AG04449 (cell line): ENCODE measurements at regions not wholly inside any gene's neighbourhood (a gene's known extent, or its start where the extent isn't known, plus 50 kb on each side); places are given as distances from the start of the nearest gene placed in this dataset.
"Not testable (repeated sequence)": the region's sequence is repeated elsewhere in the genome, so short reads cannot be mapped to it uniquely, and the experiment has no call there.

Experiments used
- CTCF ChIA-PET: fragments of 350-600 bp; formaldehyde crosslinking; extraction: SDS; loops from one replicate; lab custom pipeline; 2021; ENCODE audit warnings: antibody characterized with exemption; lab: Yijun Ruan, JAX
- POLR2A ChIA-PET: fragments of 400-600, 350-600 bp; formaldehyde crosslinking; extraction: SDS; loops from one replicate; lab custom pipeline; 2020; ENCODE audit warnings: antibody characterized with exemption, inconsistent platforms; lab: Yijun Ruan, JAX
- DNase-seq: peaks from one replicate; pipeline ENCODE4 v3.0.0-alpha.2; 2010; ENCODE audit warnings: low read depth, low spot score
- H3K4me3 ChIP-seq: 2 replicates; pipeline ENCODE4 v1.5.1; 2011; ENCODE audit warnings: low read depth, mild to moderate bottlenecking, control low read depth, low read length
- CTCF ChIP-seq: IDR thresholded peaks from one replicate; pipeline ENCODE4 v1.5.1; 2011; ENCODE audit warnings: mild to moderate bottlenecking, moderate library complexity, low read length, control low read depth, inconsistent platforms; ENCODE audit not compliant: insufficient read depth; ENCODE audit errors: missing control alignments

- no peak overlapping the region for H3K4me3 ChIP-seq
- DNase-seq = no peak
- POLR2A ChIA-PET = no interaction called here
- CTCF ChIA-PET = no interaction called here
- TF ChIP-seq CTCF = no peak
Measured at GRCh38 chr18:54453996-54454395, 96.3 kb downstream of the C18orf54 start.

GRCh38 chr18:54465502-54465901 lies 107.8 kb downstream of the C18orf54 start:
- TF ChIP-seq CTCF = no peak
- POLR2A ChIA-PET = no interaction called here
- no peak for DNase-seq
- CTCF ChIA-PET = no interaction called here
- H3K4me3 ChIP-seq = no peak overlapping the region

GRCh38 chr18:54466248-54467005 lies 108.7 kb downstream of the C18orf54 start:
- no peak for DNase-seq
- H3K4me3 ChIP-seq = no peak overlapping the region
- CTCF ChIA-PET = interaction anchor here (1.3 kb wide), 1 partner anchor 22 kb away, joined by 3 read pairs; no protein-coding TSS in a partner anchor
- POLR2A ChIA-PET = no interaction called here
- TF ChIP-seq CTCF = no peak

GRCh38 chr18:54479365-54479764 lies 111.7 kb upstream of the DYNAP start:
- ChIA-PET POLR2A (no interaction called here), CTCF (no interaction called here)
- no peak overlapping the region for H3K4me3 ChIP-seq
- TF ChIP-seq CTCF = no peak
- DNase-seq = no peak

- POLR2A ChIA-PET = no interaction called here
- TF ChIP-seq CTCF = no peak
- DNase-seq = no peak
- CTCF ChIA-PET = no interaction called here
- no peak overlapping the region for H3K4me3 ChIP-seq
Measured at GRCh38 chr18:54480616-54481015, 110.4 kb upstream of the DYNAP start.

GRCh38 chr18:54502451-54502850 lies 88.6 kb upstream of the DYNAP start:
- CTCF ChIA-PET, DNase-seq, H3K4me3 ChIP-seq, POLR2A ChIA-PET: not testable (repeated sequence)
